GM21529 (cell line): ENCODE measurements at regions not wholly inside any gene's neighbourhood (a gene's known extent, or its start where the extent isn't known, plus 50 kb on each side); places are given as distances from the start of the nearest gene placed in this dataset.
"Not testable (repeated sequence)": the region's sequence is repeated elsewhere in the genome, so short reads cannot be mapped to it uniquely, and the experiment has no call there.

Experiments used
- ATAC-seq: cut with Tn5 transposase; IDR thresholded peaks from one replicate; pipeline ENCODE4 v1.9.1; 2021; ENCODE audit not compliant: unreplicated experiment

DNA sequence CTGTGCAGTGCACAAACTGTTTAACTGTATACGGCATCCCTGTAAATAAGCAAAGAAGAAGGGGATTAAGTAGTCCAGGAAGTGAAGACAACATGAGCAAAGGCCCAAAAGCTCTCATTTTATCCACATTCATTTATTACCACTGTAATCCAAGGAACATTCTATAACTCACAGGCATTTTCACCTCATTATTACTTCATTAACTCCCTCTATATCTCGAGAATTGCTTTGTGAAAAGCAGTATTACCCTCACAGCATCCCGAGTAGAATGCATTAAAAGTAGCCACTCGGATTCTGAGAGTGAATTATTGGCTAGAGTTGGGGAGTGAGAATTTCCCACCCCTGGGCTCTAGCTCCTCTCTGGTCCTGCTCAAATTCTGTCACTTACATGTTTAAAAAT, 51.0 kb upstream of the CHCHD3 start:
- no peak for ATAC-seq

DNA sequence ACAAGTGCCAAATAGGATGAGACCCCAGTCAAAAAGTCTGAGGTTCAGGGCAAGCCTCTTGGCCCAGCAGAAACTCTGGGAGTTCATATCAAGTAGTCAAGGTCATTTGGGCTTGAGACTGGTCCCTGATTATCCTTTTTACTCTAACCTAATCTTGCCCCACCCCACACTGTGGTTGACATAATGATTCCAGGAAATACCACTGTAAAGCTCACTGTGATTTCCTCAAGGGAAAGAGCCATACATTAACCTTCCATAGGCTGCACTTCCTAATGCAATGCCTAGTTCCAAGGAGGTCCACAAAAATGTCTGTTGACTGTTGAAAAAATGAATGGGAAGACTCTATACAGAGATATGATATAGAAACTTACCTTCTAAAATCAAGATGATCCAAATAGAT, 52.9 kb upstream of the CHCHD3 start:
- no peak for ATAC-seq

DNA sequence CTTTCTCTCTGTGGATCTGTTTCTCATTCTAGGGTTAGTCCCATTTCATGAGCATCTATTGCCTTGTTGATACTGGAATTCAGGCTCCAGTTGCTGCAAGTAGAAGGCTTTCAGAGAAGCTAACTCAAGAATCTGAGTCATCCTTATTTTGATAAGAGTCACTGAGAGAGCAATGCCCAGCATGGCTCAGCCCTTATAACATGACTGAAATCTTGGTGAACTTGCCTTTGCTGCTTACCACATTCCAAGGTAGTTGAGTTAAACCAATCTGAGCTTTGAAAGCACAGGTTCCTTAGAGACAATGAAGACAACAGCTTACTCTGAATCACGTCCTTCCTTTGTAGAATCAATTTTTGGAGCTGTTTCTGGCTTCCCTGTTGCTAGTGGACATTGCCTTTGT, 53.6 kb upstream of the CHCHD3 start:
- ATAC-seq: no peak

DNA sequence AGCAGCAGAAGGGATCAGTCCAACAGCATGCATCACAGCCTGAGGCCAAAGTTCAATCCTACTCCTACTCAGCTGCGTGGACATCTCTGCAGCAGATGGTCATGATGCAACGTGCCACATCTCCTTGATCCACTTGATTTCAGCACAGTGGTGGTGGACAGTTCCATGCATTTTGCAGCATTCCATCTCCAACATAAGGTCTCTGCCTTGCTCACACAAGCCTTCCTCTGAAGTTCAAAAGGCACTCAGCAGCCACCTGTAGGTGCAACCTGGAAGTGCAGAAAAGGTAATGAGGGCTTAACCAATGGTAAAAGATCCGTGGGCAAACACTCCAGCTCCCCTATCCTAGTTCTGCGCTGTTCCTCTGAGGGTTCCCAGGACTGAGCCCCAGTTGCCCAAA, 57.5 kb upstream of the CHCHD3 start:
- no peak for ATAC-seq

DNA sequence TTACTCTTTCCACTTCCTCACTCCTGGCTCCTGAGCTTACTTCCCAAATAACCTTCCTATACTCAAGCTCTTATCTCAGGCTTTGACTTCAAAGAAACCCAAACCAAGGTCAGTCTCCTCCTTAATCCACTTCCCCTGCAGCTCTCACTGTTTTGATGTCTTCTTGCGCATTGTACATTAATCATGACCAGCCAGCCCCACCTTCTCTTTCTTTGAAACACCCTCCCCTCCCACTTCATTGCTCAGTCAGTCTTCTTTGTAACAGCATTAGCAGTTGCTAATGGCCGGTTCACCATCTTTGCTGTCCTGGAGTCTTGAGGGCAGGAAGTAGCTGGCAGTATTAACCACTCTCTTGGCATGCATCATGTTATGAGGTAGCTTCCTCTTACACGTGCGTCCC, 57.9 kb upstream of the CHCHD3 start:
- no peak for ATAC-seq

GRCh38 chr7:133140994-133141595, 59.2 kb upstream of the CHCHD3 start:
- ATAC-seq: no peak

GRCh38 chr7:133150760-133151159, 68.9 kb upstream of the CHCHD3 start:
- ATAC-seq: no peak

DNA sequence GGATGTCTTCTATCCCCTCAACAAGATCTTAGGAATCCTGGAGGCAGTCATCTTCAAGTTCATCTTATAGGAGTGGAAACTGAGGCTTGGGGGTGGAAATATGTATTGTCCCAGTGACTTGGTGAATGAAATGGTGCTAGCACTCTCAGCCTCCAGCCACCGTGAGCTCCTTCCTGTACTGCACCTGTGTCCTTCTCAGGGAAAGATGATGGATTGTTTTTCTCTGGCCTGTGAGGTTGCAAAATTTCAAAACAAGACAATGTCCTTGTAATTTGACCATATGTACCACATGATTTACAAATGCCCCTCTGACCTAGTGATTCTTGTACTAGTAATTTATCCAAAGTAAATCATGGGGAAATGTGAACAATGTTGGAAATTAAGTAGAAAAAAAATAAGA, 71.0 kb upstream of the CHCHD3 start:
- no peak for ATAC-seq

GRCh38 chr7:133155146-133155545, 73.3 kb upstream of the CHCHD3 start:
- ATAC-seq: no peak

GRCh38 chr7:133155642-133156041, 73.8 kb upstream of the CHCHD3 start:
- ATAC-seq: no peak

DNA sequence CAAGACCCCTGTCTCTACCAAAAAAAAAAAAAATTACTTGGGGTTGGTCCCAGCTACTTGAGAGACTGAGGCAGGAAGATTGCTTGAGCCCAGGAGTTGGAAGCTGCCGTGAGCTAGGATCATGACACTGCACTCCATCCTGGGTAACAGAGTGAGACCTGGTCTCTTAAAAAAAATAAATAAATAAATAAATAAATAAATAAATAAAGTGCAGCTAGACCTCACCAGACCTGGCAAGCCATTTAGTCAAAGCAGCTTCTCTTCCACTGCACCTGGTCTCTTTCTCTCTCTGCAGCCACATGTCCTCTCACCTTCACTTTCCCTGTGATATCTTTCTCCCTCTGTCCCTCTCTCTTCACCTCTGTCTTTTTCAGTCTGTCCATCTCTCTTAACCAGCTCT, 75.2 kb upstream of the CHCHD3 start:
- no peak for ATAC-seq

DNA sequence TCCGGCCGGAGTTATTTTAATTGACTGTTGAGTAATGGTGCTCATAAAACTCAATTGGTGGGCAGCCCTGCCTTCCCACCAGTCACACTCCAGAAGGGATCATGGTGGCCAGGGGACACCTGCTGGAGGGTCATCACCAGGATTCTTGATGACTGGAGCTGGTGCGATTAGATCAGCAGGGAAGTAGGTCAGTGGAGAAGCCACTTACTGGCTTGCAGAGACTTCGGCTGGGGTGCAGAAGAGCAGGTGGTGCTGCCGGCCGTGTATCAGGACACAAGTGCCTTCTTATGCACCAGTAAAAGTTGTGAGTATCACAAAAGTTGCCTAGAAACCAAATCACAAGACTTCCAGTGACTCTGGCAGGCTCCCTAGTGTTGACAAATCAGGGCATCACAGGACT, 82.6 kb upstream of the CHCHD3 start:
- ATAC-seq: no peak

- peak; percentile 49 for ATAC-seq
Measured at GRCh38 chr7:133165001-133165400, 83.1 kb upstream of the CHCHD3 start.

DNA sequence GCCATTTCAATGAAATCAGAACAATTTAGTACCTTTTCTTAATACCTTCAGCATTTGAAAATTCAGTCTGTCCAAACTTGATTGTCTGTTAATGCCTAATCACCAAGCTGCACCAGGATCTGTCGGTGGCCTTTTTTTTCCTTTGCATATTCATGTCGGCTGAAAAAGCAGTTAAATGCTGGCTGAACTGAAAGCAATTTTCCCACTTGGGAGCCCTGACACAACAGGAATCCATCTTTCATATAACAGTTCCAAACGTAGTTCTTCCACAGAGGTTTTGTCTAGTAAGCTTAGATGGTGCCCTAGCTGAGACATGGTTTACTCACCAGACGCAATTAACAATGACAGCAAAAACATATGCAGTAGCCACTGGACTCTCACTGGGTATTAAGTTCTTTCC, 83.6 kb upstream of the CHCHD3 start:
- no peak for ATAC-seq

GRCh38 chr7:133167300-133167699, 85.4 kb upstream of the CHCHD3 start:
- no peak for ATAC-seq

DNA sequence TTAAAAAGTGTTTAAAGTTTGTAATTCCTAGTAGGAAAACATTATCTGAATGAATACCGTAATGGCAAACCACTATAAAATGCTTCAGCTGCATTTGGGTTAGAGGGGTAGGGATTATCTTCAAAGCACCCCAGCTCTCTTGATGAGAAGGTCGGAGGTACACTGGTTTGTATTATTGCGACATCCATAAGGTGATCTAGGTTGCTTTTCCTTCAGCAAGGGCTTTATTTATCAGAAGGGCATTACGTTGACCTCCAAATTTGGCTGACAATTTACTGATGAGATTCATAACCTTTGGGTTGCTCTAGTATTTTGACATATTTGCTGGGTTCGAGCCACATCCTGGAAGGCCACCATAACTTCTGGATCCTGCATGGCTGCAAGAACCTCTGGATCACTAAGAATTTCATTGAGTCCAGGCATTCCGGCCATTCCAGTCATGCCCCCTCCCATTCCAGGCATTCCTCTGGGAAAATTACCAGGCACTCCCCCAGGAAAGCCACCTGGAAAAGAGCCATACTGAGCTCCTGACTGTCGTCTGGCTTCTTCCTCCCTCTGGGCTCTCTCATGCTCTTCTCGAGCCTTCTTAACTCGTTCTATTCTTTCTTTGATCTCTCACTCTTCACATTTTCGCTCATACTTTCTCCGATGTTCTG, 83.6 kb upstream of the EXOC4 start:
- not testable (repeated sequence) for ATAC-seq

- not testable (repeated sequence) for ATAC-seq
Measured at GRCh38 chr7:133177476-133177875, 75.4 kb upstream of the EXOC4 start.

DNA sequence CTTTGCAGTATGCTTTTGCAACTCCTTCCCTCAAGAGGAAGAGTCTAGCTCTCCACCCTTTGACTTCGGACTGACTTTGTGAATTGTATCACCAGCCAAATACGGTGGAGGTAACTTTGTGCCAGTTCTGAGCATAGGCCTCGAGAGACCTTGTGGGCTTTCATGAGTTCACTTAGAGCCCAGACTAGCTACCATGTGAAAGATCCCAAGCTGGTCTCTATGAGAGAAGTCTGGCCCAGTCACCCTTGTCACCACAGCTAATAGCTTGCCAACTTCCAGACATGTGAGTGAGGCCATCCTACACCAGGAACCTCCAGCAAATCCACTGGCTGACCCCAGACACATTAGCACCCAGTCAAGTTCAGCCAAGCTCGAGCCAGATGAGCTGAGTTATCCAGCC, 72.2 kb upstream of the EXOC4 start:
- no peak for ATAC-seq

- no peak for ATAC-seq
Measured at GRCh38 chr7:133183042-133183794, 69.7 kb upstream of the EXOC4 start.

DNA sequence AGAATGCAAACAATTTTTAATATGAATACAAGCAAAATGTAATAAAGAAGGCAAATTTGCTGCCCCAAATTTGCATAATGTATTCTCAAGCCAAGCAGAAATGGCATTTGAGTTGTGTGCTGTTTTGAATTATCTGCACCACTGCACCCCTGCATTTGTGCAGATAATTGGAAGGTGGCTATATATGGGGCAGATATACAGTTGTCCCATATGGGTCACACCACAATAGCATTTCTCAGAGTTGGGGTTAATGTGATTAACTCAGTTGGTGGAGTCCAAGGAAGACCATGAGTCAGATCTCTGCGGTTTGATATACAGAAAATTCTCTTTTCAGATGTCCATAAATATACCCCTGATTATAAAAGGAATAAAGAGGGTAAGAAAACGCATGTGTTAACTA, 68.9 kb upstream of the EXOC4 start:
- no peak for ATAC-seq

DNA sequence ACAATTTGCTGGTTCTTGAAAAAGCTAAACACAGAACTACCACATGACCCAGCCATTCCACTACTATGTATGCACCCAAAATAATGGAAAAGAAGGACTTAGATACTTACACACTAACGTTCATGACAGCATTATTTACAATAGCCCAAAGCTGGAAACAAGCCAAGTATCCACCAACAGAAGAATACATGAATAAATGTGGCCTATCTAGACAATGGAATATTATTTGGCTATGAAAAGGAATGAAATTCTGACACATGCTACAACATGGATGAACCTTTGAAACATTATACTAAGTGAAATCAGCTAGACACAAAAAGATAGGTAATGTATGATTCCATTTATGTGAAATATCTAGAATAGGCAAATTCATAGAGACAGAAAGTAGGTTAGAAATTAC, 67.4 kb upstream of the EXOC4 start:
- ATAC-seq: no peak

DNA sequence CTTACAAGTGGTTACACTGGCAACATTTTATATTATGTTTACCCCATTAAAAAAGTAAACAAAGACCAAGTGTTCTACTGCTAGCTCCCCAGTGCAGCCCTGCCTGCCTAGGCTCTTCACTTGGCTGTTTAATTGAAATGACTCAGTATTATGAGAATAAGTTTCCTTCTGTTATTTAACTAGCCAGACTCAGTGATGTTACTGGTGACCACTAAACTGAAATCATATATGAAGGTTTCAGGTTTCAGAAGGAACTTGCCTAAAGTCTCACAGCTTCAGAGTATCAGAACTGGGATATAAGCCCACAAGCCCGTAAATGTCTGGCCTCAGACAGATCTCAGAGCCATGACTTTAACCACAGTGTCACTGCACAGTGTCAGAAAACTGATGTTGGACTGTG, 66.8 kb upstream of the EXOC4 start:
- ATAC-seq: no peak

DNA sequence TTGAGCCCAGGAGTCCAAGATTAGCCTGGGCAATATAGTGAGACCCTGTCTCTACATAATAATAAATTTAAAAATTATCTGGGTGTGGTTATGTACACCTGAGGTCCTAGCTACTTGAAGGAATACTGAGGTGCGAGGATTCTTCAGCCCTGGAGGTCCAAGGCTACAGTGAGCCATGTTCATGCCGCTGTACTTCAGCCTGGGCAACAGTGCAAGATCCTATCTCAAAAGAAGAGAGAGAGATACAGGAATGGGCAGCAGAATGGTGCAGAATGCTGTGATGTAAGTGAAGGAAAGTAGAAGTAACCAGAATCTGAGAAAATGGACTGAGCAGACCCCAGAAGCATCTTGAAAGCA, 62.7 kb upstream of the EXOC4 start:
- no peak for ATAC-seq
